ENCODE measurements at regions not wholly inside any gene's neighbourhood (a gene's known extent, or its start where the extent isn't known, plus 50 kb on each side); places are given as distances from the start of the nearest gene placed in this dataset.

DNA sequence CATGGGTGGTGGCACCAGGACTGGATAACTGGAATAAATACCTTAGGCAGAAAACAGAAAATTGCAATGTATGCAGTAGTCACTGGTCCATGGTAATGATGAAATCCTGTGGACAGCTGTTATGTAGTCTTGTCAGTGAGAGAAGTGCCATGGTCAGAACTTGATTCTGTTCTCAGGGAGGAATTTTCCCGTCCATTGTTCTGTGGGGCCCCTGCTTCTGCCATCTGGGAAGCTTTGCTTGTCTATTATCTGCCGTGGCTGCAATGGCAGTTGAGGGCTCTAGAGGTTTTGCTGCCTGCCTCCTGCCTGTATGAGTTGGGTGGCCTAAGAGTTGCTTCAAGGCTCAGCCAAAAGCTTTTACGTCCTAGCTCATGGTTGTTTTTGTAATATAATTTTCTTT, 126.8 kb upstream of the SLC35B3 start:
- POLR2A ChIA-PET = no interaction called here
- no TSS peak for BruUV-seq (replicated peaks)
- Histone ChIP-seq H3K4me3 (replicated peaks in 1 of 3; ENCODE audit: insufficient read depth in 1 of 3, low read depth in 1 of 3, low read length in 3 of 3) (no peak overlapping the region), H3K79me2 (ENCODE audit: control insufficient read depth, insufficient read depth, low read length) (no peaks in the 10 kb centered on the region), H3K9me1 (replicated peaks; ENCODE audit: control insufficient read depth, extremely low read depth, insufficient read depth, low read length) (no peaks in the 10 kb centered on the region), H3K27me3 (ENCODE audit: control insufficient read depth in 2 of 2, insufficient read depth in 2 of 2, low read length in 2 of 2) (no peaks in the 10 kb centered on the region), H3K27ac (ENCODE audit: insufficient read depth, low read depth, low read length) (no peak overlapping the region), H3K4me2 (ENCODE audit: insufficient read depth, low read length) (no peak overlapping the region), H4K20me1 (replicated peaks; ENCODE audit: control insufficient read depth, extremely low read depth, insufficient read depth, low read length) (no peaks in the 10 kb centered on the region), H3K9ac (replicated peaks; ENCODE audit: extremely low read depth, insufficient read depth, low read length) (no peak overlapping the region), H3K4me1 (ENCODE audit: control insufficient read depth, extremely low read depth, insufficient read depth, low read length) (no peaks in the 10 kb centered on the region), H3K9me3 (replicated peaks; ENCODE audit: control insufficient read depth, insufficient read depth, low read length) (no peaks in the 10 kb centered on the region), H2AFZ (ENCODE audit: low read depth, low read length) (no peak overlapping the region), H3K36me3 (ENCODE audit: control insufficient read depth in 2 of 2, extremely low read depth in 1 of 2, insufficient read depth in 2 of 2, low read length in 2 of 2) (no peaks in the 10 kb centered on the region)
- CTCF ChIA-PET = no interaction called here
- TF ChIP-seq MYC (IDR thresholded peaks at IDR 0.05; ENCODE audit: low read depth, low read length) = no peak
- TF ChIP-seq POLR2AphosphoS5 (IDR thresholded peaks at IDR 0.05; ENCODE audit: insufficient read depth, low read depth, low read length) = no peak
- TF ChIP-seq GATA2 (IDR thresholded peaks at IDR 0.05; ENCODE audit: insufficient read depth, insufficient read length, low read depth, low read length) = no peak
- no peak for TF ChIP-seq JUN (IDR thresholded peaks at IDR 0.05; ENCODE audit: borderline replicate concordance, insufficient read depth, insufficient read length, low read depth)
- no peak for TF ChIP-seq FOS (IDR thresholded peaks at IDR 0.05; ENCODE audit: borderline replicate concordance, insufficient read depth, low read length)
- no peak for TF ChIP-seq EZH2 (IDR thresholded peaks at IDR 0.05; ENCODE audit: borderline replicate concordance, low read depth, low read length, severe bottlenecking)
- TF ChIP-seq, protein P1, sequence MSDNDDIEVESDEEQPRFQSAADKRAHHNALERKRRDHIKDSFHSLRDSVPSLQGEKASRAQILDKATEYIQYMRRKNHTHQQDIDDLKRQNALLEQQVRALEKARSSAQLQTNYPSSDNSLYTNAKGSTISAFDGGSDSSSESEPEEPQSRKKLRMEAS (IDR thresholded peaks at IDR 0.05; ENCODE audit: insufficient read depth, insufficient read length) = no peak
- no peak for TF ChIP-seq POLR2A (IDR thresholded peaks at IDR 0.05; ENCODE audit: low read depth, low read length)
- TF ChIP-seq, protein P2, sequence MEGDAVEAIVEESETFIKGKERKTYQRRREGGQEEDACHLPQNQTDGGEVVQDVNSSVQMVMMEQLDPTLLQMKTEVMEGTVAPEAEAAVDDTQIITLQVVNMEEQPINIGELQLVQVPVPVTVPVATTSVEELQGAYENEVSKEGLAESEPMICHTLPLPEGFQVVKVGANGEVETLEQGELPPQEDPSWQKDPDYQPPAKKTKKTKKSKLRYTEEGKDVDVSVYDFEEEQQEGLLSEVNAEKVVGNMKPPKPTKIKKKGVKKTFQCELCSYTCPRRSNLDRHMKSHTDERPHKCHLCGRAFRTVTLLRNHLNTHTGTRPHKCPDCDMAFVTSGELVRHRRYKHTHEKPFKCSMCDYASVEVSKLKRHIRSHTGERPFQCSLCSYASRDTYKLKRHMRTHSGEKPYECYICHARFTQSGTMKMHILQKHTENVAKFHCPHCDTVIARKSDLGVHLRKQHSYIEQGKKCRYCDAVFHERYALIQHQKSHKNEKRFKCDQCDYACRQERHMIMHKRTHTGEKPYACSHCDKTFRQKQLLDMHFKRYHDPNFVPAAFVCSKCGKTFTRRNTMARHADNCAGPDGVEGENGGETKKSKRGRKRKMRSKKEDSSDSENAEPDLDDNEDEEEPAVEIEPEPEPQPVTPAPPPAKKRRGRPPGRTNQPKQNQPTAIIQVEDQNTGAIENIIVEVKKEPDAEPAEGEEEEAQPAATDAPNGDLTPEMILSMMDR (IDR thresholded peaks at IDR 0.05; ENCODE audit: extremely low read depth in 1 of 2, insufficient read depth in 1 of 2, low read depth in 1 of 2, low read length in 2 of 2) = no peak
- no peak for FAIRE-seq
- intact Hi-C loops (cut with micrococcal nuclease) = no loop called here
- dilution Hi-C loops (cut with MboI; ENCODE audit: extremely low pct_ligation_motif_present, low sequenced_read_pairs) = no loop called here
- no peak for DNase-seq (ENCODE audit: low read depth, low spot score)
